GM21528 (cell line): ENCODE measurements at regions not wholly inside any gene's neighbourhood (a gene's known extent, or its start where the extent isn't known, plus 50 kb on each side); places are given as distances from the start of the nearest gene placed in this dataset.

Experiments used
- ATAC-seq: cut with Tn5 transposase; IDR thresholded peaks from one replicate; pipeline ENCODE4 v1.9.1; 2021; ENCODE audit warnings: mild to moderate bottlenecking, moderate library complexity; ENCODE audit not compliant: unreplicated experiment, low FRiP score

GRCh38 chr13:33727297-33728083 is 90.5 kb upstream of the RFC3 start:
- ATAC-seq, result no peak

GRCh38 chr13:33728271-33729037 is 89.5 kb upstream of the RFC3 start:
- ATAC-seq, result peak; percentile 87

- no peak for ATAC-seq
Measured at GRCh38 chr13:33730147-33730546, 87.8 kb upstream of the RFC3 start.

GRCh38 chr13:33730619-33731018 is 87.3 kb upstream of the RFC3 start:
- no peak for ATAC-seq

GRCh38 chr13:33735276-33735675 is 82.7 kb upstream of the RFC3 start:
- no peak for ATAC-seq

GRCh38 chr13:33739254-33739653 is 78.7 kb upstream of the RFC3 start:
- no peak for ATAC-seq

- ATAC-seq, result no peak
Measured at GRCh38 chr13:33740134-33740538, 77.8 kb upstream of the RFC3 start.

GRCh38 chr13:33742321-33742720 is 75.6 kb upstream of the RFC3 start:
- ATAC-seq, result no peak

- ATAC-seq, result peak; percentile 85
Measured at GRCh38 chr13:33743438-33744368, 74.2 kb upstream of the RFC3 start.

- ATAC-seq, result no peak
Measured at GRCh38 chr13:33744589-33745369, 73.2 kb upstream of the RFC3 start.

- peak; percentile 57 for ATAC-seq
Measured at GRCh38 chr13:33745370-33746324, 72.3 kb upstream of the RFC3 start.

GRCh38 chr13:33746867-33747266 is 71.1 kb upstream of the RFC3 start:
- no peak for ATAC-seq

- ATAC-seq, result no peak
Measured at GRCh38 chr13:33751151-33751550, 66.8 kb upstream of the RFC3 start.

GRCh38 chr13:33752094-33752493 is 65.9 kb upstream of the RFC3 start:
- no peak for ATAC-seq

GRCh38 chr13:33752597-33752996 is 65.4 kb upstream of the RFC3 start:
- ATAC-seq, result no peak

- no peak for ATAC-seq
Measured at GRCh38 chr13:33756929-33757328, 61.0 kb upstream of the RFC3 start.

GRCh38 chr13:33757713-33758112 is 60.2 kb upstream of the RFC3 start:
- peak; percentile 78 for ATAC-seq

- ATAC-seq, result peak; percentile 49
Measured at GRCh38 chr13:33758113-33758512, 59.8 kb upstream of the RFC3 start.

- ATAC-seq, result no peak
Measured at GRCh38 chr13:33761740-33762139, 56.2 kb upstream of the RFC3 start.
